ENCODE measurements at regions not wholly inside any gene's neighbourhood (a gene's known extent, or its start where the extent isn't known, plus 50 kb on each side); places are given as distances from the start of the nearest gene placed in this dataset.
"Not testable (repeated sequence)": the region's sequence is repeated elsewhere in the genome, so short reads cannot be mapped to it uniquely, and the experiment has no call there.

GRCh38 chr4:183044924-183045640, 54.0 kb upstream of the WWC2 start:
- not testable (repeated sequence) for H3K4me1 Mint-ChIP-seq (ENCODE audit: low read depth); H3K4me3 Mint-ChIP-seq
- peaks cover 23% of the 10 kb centered on the region for H3K27me3 Mint-ChIP-seq

GRCh38 chr4:183038436-183038835, 60.6 kb upstream of the WWC2 start:
- Mint-ChIP-seq H3K4me1 (ENCODE audit: low read depth) (no peaks in the 10 kb centered on the region), H3K27me3 (peaks cover 5% of the 10 kb centered on the region), H3K27ac (no peak overlapping the region), H3K36me3 (ENCODE audit: low read depth) (no peaks in the 10 kb centered on the region), H3K9me3 (no peaks in the 10 kb centered on the region), H3K4me3 (no peak overlapping the region)
- no peak for DNase-seq

More at GRCh38 chr4:183044924-183045640, 54.0 kb upstream of the WWC2 start:
- H3K27ac Mint-ChIP-seq; H3K36me3 Mint-ChIP-seq (ENCODE audit: low read depth); H3K9me3 Mint-ChIP-seq; DNase-seq: not testable (repeated sequence)

GRCh38 chr4:183035726-183036415, 63.2 kb upstream of the WWC2 start:
- Mint-ChIP-seq H3K9me3 (no peaks in the 10 kb centered on the region), H3K27ac (no peak overlapping the region), H3K27me3 (peaks cover 6% of the 10 kb centered on the region), H3K4me1 (ENCODE audit: low read depth) (no peaks in the 10 kb centered on the region), H3K4me3 (no peak overlapping the region), H3K36me3 (ENCODE audit: low read depth) (no peaks in the 10 kb centered on the region)
- DNase-seq, result no peak

GRCh38 chr4:183035256-183035655, 63.8 kb upstream of the WWC2 start:
- Mint-ChIP-seq H3K27me3 (peaks cover 6% of the 10 kb centered on the region), H3K36me3 (ENCODE audit: low read depth) (no peaks in the 10 kb centered on the region), H3K9me3 (no peaks in the 10 kb centered on the region), H3K4me3 (no peak overlapping the region), H3K27ac (no peak overlapping the region), H3K4me1 (ENCODE audit: low read depth) (no peaks in the 10 kb centered on the region)
- DNase-seq, result no peak

- Mint-ChIP-seq H3K4me3 (no peak overlapping the region), H3K4me1 (ENCODE audit: low read depth) (no peaks in the 10 kb centered on the region), H3K36me3 (ENCODE audit: low read depth) (no peaks in the 10 kb centered on the region), H3K9me3 (no peaks in the 10 kb centered on the region), H3K27me3 (peaks cover 13% of the 10 kb centered on the region), H3K27ac (no peak overlapping the region)
- no peak for DNase-seq
These were observed 68.2 kb upstream of the WWC2 start for GRCh38 chr4:183030823-183031222.

- H3K4me3 Mint-ChIP-seq, result no peak overlapping the region
- H3K27me3 Mint-ChIP-seq, result peaks cover 13% of the 10 kb centered on the region
- no peaks in the 10 kb centered on the region for H3K9me3 Mint-ChIP-seq
- H3K4me1 Mint-ChIP-seq (ENCODE audit: low read depth), result no peaks in the 10 kb centered on the region
- no peaks in the 10 kb centered on the region for H3K36me3 Mint-ChIP-seq (ENCODE audit: low read depth)
- DNase-seq, result no peak
- H3K27ac Mint-ChIP-seq, result no peak overlapping the region
These were observed 68.7 kb upstream of the WWC2 start for GRCh38 chr4:183030309-183030708.

- peaks cover 13% of the 10 kb centered on the region for H3K27me3 Mint-ChIP-seq
These were observed 69.7 kb upstream of the WWC2 start for GRCh38 chr4:183029365-183029764.

GRCh38 chr4:183026701-183027100, 72.4 kb upstream of the WWC2 start:
- no peaks in the 10 kb centered on the region for H3K9me3 Mint-ChIP-seq
- H3K36me3 Mint-ChIP-seq (ENCODE audit: low read depth), result no peaks in the 10 kb centered on the region
- H3K27me3 Mint-ChIP-seq, result peaks cover 13% of the 10 kb centered on the region
- H3K4me1 Mint-ChIP-seq (ENCODE audit: low read depth), result no peaks in the 10 kb centered on the region
- H3K27ac Mint-ChIP-seq, result no peak overlapping the region
- DNase-seq, result no peak
- H3K4me3 Mint-ChIP-seq, result no peak overlapping the region

More at GRCh38 chr4:183029365-183029764, 69.7 kb upstream of the WWC2 start:
- no peaks in the 10 kb centered on the region for H3K4me1 Mint-ChIP-seq (ENCODE audit: low read depth)
- no peaks in the 10 kb centered on the region for H3K9me3 Mint-ChIP-seq
- no peak for DNase-seq
- no peak overlapping the region for H3K27ac Mint-ChIP-seq
- H3K4me3 Mint-ChIP-seq, result no peak overlapping the region
- H3K36me3 Mint-ChIP-seq (ENCODE audit: low read depth), result no peaks in the 10 kb centered on the region

- H3K4me1 Mint-ChIP-seq (ENCODE audit: low read depth), result no peaks in the 10 kb centered on the region
- no peak overlapping the region for H3K4me3 Mint-ChIP-seq
- peaks cover 13% of the 10 kb centered on the region for H3K27me3 Mint-ChIP-seq
- no peak overlapping the region for H3K27ac Mint-ChIP-seq
- no peak for DNase-seq
- H3K36me3 Mint-ChIP-seq (ENCODE audit: low read depth), result no peaks in the 10 kb centered on the region
- H3K9me3 Mint-ChIP-seq, result no peaks in the 10 kb centered on the region
These were observed 76.4 kb upstream of the WWC2 start for GRCh38 chr4:183022617-183023016.

GRCh38 chr4:183017962-183018361, 81.1 kb upstream of the WWC2 start:
- H3K4me3 Mint-ChIP-seq, result no peak overlapping the region
- H3K27me3 Mint-ChIP-seq, result peaks cover 26% of the 10 kb centered on the region
- no peaks in the 10 kb centered on the region for H3K36me3 Mint-ChIP-seq (ENCODE audit: low read depth)
- no peak for DNase-seq
- H3K9me3 Mint-ChIP-seq, result no peaks in the 10 kb centered on the region
- H3K27ac Mint-ChIP-seq, result no peak overlapping the region
- H3K4me1 Mint-ChIP-seq (ENCODE audit: low read depth), result no peaks in the 10 kb centered on the region

- no peak for DNase-seq
- H3K4me3 Mint-ChIP-seq, result no peak overlapping the region
- no peak overlapping the region for H3K27ac Mint-ChIP-seq
- no peaks in the 10 kb centered on the region for H3K36me3 Mint-ChIP-seq (ENCODE audit: low read depth)
- peaks cover 37% of the 10 kb centered on the region for H3K27me3 Mint-ChIP-seq
- no peaks in the 10 kb centered on the region for H3K9me3 Mint-ChIP-seq
- H3K4me1 Mint-ChIP-seq (ENCODE audit: low read depth), result no peaks in the 10 kb centered on the region
These were observed 84.5 kb upstream of the WWC2 start for GRCh38 chr4:183014361-183015084.

- DNase-seq, result no peak
- Mint-ChIP-seq H3K9me3 (no peaks in the 10 kb centered on the region), H3K4me1 (ENCODE audit: low read depth) (no peaks in the 10 kb centered on the region), H3K27me3 (peaks cover 44% of the 10 kb centered on the region), H3K4me3 (no peak overlapping the region), H3K36me3 (ENCODE audit: low read depth) (no peaks in the 10 kb centered on the region), H3K27ac (no peak overlapping the region)
These were observed 85.4 kb upstream of the WWC2 start for GRCh38 chr4:183013730-183014002.

- no peaks in the 10 kb centered on the region for H3K4me1 Mint-ChIP-seq (ENCODE audit: low read depth)
- H3K27ac Mint-ChIP-seq, result no peak overlapping the region
- H3K36me3 Mint-ChIP-seq (ENCODE audit: low read depth), result no peaks in the 10 kb centered on the region
- peaks cover 50% of the 10 kb centered on the region for H3K27me3 Mint-ChIP-seq
- no peak overlapping the region for H3K4me3 Mint-ChIP-seq
- H3K9me3 Mint-ChIP-seq, result no peaks in the 10 kb centered on the region
- DNase-seq, result no peak
These were observed 86.0 kb upstream of the WWC2 start for GRCh38 chr4:183012879-183013729.

GRCh38 chr4:183011213-183011907, 87.7 kb upstream of the WWC2 start:
- Mint-ChIP-seq H3K9me3 (no peaks in the 10 kb centered on the region), H3K27ac (no peak overlapping the region)

More at GRCh38 chr4:183011213-183011907, 87.7 kb upstream of the WWC2 start:
- no peak for DNase-seq
- H3K4me1 Mint-ChIP-seq (ENCODE audit: low read depth), result no peaks in the 10 kb centered on the region
- H3K4me3 Mint-ChIP-seq, result no peak overlapping the region
- no peaks in the 10 kb centered on the region for H3K36me3 Mint-ChIP-seq (ENCODE audit: low read depth)
- peaks cover 56% of the 10 kb centered on the region for H3K27me3 Mint-ChIP-seq

Data from activated T-cell treated with anti-CD3 and anti-CD28 coated beads, Interleukin-2, amount 50 U/mL, for 24 hours (primary cell).